Stimulated activated CD8-positive, alpha-beta memory T cell treated with anti-CD3 and anti-CD28 coated beads, Interleukin-12 subunit alpha, Interleukin-12 subunit beta, amount 100 ng/mL, for 4 hours (primary cell): ENCODE measurements at regions not wholly inside any gene's neighbourhood (a gene's known extent, or its start where the extent isn't known, plus 50 kb on each side); places are given as distances from the start of the nearest gene placed in this dataset.

Experiments
- DNase-seq: peaks from one replicate; pipeline ENCODE4 v3.0.0-alpha.2; 2020; ENCODE audit warnings: low read depth

DNA sequence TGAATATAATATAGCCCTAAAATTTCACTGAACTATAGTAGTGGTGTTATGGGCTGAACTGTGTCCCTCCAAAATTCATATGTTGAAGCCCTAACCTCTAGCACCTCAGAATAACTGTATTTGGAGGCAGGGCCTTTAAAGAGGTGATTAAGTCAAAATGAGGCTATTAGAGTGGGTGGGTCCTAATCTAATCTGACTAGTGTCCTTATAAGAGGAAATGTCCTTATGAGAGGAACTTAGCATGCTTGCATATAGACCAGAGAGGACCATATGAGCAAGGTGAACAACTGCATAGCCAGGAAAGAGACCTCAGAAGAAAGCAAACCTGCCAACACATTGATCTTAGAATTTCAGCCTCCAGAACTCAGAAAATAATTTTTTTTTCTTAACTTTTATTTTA lies 238.4 kb downstream of the ZEB2 start:
- no peak for DNase-seq

DNA sequence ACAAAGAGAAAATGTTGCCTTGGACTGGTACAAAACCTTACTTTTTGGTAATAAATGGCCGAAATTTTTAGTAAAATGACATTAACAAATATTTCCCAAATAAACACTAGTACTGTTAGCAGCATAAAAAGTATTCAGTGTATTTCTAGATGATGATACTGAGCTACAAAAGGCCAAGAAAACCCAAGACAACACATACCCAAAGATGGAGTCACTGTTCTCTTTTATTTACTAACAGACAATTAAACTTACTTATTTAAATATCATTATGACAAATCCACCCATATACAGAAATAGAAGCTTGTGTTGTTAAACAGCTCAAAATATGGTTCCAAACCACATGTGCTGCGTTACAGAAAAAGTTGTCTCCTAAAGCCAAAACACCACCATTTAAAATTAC lies 239.9 kb downstream of the ZEB2 start:
- no peak for DNase-seq

DNA sequence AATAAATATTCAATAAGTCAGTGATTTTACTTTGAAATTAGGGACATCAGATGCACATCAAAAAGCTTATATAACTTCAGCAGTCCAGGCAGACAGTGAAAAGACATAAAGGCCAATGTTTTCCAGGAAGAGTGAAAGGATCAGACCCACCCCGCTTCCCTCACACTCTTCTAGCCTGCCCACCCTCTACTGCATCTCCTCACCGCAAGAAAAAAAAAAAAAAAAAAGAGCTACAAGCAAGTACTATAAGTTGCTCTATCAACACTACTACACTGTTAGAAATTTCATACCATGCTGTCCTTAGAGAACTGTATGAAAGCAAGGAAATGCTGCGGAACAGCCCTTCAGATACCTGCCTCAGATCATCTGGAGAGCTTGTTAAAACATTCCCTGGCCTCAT lies 240.8 kb downstream of the ZEB2 start:
- no peak for DNase-seq

DNA sequence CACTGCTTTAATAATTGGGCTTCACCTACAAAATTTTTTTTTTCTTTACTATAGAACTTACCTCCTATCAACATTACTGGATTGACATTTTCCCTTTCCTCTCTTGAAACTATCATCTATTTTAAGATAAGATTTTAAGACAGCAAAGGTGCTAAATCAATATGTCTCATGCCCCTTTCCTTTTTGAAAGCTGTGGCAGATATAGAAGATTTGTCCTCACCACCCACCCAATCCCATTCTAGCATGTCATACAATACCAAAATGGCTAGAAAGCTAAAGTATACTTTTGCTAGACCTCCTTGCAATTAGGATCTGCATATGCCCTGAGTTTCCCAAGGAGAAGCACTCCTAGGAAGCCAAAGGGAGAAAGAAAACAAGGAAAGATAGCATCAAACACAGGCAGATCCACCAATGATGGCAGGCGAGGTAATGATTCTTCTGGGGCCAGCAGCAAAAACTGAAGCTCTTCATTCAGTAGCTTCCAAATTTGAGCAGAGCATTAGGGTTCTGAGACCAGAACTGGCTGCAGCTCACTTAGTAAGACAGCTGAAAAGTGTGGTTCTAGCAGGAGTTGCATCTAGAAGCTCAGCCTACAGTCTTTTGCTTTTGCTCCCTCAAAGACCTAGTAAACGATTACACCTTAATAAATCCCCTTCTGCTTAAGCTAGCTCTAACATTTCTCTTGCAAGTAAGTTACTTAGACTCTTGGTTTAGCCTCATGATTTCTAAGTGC lies 242.1 kb downstream of the ZEB2 start:
- DNase-seq: no peak

DNA sequence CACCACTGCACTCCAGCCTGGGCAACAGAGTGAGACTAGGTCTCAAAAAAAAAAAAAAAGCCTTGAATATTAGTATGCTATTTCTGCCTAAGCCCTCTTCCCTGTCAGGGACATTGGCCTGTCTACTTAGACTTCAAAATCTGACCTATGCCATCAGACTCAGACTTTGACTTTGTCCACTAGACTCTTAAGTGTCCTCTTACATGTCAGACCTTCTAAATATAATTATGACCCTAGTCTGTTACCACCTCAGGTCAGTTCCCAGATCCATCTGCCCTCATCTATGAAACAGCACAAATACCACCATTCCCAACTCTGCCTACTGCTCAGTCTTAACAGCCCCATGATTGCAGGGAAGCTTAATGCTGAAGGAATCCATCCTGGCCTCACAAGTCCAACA lies 244.6 kb downstream of the ZEB2 start:
- no peak for DNase-seq

DNA sequence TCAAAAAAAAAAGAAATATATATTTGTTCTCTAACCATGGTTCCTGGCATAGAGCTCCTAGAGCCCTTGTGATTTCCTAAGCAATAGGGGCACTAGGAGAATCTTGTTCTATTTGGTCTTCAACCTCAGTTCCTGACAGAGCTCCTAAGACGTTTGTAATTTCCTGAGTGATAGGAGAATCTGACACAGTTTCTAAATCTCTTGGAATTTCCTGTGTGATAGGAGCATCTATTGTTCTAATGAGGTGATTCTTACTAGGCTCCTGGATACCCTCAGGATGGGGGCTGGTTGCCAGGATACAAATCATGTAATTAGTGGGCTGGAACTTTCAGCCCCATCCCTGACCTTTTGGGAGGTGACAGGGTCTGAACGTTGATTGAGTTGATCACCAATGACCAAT lies 245.8 kb downstream of the ZEB2 start:
- no peak for DNase-seq

DNA sequence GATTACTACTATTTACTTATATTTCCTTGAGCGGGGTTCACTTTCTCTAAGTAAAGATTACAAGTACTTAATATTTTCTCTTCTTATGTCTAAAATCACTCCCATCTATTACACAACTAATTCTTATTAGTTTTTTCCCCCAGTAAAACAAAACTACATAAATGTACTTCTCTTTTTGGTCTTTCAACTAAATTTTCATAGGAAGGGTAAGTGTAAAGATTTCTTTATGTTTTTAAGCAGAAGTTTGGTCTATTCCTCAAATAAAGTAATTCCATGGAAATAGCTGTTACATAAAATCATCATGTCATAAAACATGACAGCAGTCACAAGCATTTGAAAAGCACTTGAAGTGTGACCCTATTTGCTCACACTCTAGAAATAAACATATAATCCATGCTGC lies 249.0 kb downstream of the ZEB2 start:
- no peak for DNase-seq

DNA sequence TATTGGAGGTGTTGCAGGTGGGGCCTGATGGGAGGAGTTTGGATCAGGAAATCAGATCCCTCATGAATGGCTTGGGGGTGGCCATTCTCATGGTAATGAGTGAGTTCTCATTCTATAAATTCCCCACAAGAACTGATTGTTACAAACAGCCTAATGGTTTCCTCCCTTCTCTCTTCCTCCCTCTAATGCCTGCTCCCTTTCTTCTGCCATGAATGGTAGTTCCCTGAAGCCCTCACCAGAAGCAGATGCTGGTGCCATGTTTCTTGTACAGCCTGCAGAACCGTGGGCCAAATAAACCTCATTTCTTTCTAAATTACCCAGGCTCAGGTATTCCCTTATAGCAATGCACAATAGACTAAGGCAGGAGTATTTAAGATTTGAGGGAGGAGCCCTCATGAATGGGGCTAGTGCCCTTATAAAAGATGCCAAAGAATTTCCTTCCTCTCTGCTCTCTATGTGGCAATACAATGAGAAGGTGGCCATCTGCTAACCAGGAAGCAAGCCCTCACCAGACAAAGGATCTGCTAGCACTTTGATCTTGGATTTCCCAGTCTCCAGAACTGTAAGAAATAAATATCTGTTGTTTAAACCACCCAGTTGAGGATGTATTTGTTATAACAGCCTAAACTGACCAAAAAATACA lies 251.8 kb downstream of the ZEB2 start:
- DNase-seq: no peak

DNA sequence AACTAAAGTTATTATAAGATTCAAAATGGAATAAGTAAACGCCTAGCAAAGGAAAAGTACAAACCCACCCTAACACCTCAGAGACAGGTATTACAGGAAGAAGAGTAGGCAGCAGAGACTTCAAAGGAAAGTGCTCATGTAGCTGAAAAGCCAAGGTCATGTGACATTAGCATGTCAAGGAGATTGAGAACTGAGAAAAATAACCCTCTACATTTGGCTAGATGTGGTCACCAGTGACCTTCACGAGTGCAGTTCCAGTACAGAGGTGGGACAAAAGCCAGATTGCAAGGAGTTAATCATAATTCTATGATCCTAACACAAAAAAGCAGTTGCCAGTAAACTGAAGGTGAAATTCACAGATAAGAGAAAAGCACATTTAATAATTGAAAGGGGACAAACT lies 252.7 kb downstream of the ZEB2 start:
- DNase-seq: no peak

DNA sequence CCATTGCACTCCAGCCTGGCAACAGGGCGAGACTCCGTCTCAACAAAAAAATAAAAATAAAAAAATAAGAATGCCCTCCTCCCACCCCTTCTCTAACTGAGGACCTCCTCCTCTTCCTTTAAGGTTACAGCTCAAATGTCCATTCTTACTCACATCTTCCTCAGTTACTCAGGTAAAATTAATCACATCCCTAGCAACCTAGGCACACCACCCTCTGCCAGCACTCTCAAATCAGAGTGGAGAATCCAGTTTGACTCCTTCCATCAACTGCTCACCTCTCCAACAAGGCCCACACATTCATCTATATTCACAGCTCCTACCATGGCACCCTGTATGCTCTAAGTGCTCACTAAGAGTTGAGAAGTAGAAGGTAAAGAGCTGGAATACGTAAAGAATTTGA lies 254.3 kb downstream of the ZEB2 start:
- no peak for DNase-seq

DNA sequence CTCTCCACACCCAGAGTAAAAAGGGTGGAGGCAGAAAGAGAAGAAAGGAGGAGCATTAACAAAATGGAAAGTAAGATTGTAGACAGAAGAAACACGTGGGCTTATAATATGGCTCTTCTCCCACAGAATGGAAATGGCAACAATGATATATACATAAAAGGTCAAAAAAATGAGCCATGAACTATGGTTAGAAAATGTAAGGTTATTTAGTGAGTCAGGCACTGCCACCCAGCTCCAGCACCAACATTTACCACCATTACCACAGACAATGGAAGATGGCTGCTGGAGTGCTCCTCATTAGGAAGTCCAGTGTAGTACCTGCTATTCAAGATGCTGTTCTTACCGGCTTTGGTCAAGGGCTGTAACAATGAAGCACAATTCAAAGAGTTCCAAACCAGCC lies 258.0 kb downstream of the ZEB2 start:
- DNase-seq: no peak

DNA sequence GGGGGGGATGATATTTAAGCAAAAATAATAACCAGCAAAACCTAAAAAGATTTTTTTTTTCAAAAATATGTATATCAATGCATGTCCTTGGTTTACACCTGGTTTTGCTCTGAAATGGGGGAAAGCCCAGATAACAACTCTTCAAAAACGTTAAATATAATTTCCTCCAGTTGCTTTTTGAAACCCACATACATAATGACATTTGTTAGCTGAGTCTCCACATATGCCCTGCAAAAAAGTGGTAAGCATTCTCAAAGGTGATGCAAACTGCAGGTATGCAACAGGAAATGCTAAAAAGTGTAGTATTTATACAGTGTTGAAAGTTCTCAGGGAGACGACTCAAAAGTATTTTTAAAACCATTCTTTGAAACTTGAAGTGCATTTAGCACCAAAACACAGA lies 258.6 kb downstream of the ZEB2 start:
- no peak for DNase-seq

DNA sequence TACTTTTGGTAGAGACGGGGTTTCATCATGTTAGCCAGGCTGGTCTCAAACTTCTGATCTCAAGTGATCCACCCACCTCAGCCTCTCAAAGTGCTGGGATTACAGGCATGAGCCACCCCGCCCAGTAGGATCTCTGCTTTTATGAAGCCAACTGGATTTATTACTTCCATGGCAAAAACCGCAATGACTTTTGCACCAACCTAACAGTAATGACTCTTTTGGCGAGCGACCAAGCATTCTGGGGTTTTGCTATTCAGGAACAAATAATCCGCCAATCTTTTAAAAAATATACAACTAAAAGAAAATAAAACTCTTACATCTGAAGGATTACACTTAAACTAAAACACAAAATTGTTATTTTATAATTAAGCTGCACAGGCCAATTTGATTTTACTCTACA lies 260.6 kb downstream of the ZEB2 start:
- DNase-seq: no peak

DNA sequence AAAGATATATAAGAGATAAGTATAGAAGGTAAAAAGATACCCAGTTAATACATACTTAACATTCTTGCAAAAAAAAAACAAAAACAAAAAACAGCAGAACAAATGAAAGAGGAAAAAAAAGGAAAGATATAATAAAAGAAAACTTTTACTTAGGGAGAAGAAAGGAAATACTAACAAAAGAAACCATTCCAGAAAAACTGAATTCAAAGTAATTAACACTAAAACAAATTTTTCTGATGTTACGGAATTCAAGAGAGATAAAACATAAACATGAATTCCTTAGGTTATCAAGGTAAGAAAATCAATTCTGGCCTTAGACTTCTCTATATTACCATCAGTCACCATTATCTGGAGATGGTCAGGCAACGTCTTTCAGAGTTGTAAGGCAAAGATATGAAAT lies 261.8 kb downstream of the ZEB2 start:
- DNase-seq: no peak

DNA sequence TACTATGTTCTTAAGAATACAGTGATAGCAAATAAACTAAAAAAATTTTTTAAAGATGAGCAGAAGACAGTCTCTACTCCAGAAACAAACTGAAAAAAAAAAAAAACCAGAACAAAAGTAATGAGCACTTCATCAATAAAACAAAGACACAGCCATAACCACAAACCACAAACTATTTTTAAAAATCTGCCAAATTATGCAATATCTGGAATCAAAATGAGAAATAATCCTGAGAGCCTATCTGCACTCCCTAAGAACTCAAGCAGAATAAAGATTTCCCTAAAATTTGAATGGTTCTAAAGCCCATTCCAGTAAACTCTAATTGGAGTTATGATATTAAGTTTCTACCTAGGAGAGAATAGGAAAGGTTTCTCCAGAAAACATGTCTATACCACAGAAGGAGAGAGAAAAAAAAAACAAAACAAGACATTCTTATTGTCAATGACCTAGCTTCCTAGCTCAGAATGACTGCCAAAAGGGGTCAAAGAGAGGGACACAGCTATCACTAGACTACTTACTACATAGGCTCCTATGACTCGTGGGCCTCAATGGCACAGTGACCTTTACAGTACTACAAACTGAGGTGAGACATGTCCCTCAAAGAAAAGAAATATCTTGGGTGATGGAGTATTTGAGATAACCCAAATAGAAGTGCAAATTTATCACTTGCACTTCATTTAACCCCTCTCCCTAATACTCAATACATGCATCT lies 262.8 kb downstream of the ZEB2 start:
- no peak for DNase-seq

DNA sequence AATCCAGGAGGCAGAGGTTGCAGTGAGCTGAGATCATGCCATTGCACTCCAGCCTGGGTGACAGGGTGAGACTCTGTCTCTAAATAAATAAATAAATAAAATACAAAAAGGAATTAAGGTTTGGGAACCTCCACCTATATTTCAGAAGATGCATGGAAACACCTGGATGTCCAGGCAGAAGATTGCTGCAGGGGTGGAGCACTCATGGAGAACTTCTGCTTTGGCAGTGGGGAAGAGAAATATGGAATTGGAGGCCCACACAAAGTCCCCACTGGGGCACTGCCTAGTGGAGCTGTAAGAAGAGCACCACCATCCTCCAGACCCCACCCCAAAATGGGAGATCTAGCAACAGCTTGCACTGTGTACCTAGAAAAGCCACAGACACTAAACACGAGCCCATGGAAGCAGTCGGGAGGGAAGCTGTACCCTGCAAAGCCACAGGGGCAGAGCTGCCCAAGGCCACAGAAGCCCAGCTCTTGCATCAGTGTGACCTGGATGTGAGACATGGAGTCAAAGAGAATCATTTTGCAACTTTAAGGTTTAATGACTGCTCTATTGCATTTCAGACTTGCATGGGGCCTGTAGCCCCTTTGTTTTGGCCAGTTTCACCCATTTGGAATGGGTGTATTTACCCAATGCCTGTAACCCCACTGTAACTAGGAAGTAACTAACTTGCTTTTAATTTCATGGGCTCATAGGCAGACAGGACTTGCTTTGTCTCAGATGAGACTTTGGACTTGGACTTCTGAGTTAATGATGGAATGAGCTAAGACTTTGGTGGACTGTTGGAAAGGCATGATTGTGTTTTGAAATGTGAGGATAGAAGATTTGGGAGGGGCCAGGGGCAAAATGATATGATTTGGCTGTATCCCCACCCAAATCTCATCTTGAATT lies 265.3 kb downstream of the ZEB2 start:
- no peak for DNase-seq

DNA sequence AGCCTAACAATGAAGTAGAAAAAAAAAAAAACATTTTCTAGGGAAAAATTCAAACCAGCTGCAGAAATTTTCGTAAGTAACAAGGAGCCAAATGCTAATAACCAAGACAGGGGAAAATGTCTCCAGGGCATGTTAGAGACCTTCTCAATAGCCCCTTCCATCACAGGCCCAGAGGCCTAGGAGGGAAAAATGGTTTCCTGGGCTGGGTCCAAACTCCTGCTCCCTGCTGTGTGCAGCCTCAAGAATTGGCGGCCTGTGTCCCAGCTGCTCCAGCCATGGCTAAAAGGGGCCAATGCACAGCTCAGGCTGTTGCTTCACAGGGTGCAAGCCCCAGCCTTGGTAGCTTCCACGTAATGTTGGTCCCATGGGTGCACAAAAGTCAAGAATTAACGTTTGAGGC lies 266.2 kb downstream of the ZEB2 start:
- no peak for DNase-seq

DNA sequence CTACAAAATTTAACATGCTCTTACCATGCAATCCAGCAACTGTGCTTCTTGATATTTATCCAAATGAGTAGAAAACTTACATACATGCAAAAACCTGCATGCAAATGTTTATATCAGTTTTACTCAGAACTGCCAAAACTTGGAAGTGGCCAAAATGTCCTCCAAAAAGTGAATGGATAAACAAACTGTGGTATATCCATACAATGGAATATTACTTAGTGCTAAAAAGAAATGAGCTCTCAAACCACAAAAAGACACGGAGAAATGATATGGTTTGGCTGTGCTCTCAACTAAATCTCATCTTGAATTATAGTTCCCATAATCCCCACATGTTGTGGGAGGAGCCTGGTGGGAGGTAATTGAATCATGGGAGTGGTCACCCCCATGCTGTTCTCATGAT lies 267.2 kb downstream of the ZEB2 start:
- no peak for DNase-seq

DNA sequence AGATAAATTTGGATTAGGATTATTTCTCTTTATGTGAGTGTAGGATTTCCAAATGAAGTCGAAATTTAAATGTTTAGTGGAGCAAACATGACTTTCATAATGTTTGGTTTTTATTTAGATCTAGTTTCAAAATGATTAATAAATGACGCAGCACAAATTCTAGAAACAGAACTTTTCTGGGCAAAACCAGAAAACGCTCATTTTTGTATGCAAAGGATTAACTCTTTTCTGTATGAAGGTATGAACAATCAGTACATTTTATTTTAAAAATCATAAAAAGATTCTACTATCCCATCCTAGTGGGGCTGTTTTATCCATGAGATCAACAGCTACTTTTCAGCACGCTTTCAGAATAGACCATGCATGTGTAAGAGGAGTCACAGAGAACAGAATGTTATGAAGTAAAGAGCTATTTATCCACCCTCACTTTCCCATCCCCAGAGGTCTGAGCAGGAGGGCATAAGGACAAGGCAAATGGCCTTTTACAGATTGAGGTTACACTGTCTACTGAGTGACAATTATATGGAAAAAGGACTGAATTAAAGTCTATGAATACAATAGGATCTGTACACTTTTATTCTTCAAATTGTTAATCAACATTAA lies 270.8 kb downstream of the ZEB2 start:
- no peak for DNase-seq

DNA sequence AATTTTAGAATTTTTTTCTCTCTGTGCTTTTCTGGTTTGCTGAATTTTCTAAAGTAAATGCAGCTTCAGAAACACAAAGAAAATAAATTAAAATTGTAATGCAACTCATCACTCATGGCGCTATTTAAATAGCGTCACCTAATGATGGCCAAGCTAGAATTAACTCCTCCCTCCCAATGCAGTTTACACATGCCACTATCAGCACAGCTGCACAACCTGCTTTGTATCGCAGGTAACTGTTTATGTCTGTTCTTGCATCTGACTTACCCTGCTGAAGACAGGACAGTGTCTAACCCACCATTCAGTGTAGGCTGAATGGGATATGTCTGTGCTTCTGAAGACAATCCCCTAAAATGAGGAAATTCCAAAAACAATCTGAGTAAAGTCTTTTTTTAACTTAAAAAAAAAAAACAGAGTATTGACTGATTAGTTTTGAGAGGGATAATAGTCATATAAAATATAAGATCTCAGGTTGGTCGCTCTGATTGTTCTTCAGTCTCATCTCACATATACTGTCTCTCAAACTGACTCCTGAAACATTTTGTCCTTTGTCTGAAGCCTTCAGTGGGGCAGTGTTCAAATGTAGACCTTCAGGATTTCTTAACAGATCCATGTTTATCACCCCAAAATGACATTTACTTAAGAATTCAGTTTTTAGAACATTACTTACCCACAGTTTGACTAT lies 271.4 kb downstream of the ZEB2 start:
- DNase-seq: no peak

DNA sequence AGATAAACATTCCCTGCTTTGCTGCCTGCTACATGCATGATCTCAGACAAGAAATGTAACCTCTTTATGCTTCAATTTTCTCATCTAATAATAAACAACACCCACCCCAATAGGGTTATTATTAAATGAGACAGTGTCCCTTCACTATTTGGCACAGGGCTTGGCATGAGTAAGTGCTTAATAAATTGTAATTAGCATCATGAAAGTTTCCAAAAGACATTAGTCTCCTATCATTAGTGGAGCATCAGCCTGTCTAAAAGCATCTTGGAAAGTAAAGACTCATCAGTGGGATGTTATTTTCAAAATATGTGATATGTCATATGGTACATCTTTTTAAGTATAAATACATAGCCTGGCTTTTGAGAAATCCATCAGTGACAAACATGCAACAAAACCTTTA lies 275.0 kb downstream of the ZEB2 start:
- no peak for DNase-seq

DNA sequence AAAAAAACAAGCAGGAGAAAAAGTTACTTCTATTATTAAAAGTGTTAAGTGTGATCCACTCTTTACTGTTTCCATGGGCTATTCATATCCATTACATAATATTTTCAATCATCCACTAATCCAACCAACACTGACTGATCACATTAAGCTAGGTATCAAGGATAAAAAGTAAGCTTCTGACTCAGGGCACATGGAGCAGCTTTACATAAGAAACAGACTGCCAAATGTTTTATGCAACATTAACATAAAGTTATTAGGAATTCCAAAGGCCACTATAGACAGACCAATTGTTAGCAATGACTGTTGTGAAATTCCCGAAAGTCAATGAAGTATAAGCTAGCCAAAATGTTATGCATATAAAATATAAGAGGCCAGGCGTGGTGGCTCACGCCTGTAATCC lies 277.6 kb downstream of the ZEB2 start:
- no peak for DNase-seq
